ENCODE measurements at regions not wholly inside any gene's neighbourhood (a gene's known extent, or its start where the extent isn't known, plus 50 kb on each side); places are given as distances from the start of the nearest gene placed in this dataset.
A peak's percentile ranks its signal among the peaks of the same experiment; 100 is the strongest.

DNA sequence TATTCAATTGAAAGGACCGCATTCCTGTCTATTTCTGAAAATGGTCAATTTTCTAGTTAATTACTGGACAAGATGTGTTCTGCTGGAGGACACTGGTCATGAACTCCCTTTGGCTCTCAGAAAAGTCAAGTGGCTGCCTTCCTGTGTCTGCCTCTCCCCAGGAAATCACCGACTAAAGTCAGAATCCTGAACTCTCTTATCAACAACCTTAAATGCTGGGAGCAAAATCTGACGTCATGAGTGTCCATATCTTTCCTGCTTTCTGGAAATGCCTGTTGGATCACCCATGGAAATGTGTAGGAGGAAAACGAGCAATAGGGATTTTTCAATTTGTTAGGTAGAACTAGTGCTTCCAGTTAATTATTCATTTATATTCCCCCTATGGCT lies 53.5 kb upstream of the PLCB1 start:
- Histone ChIP-seq H3K27me3 (no peaks in the 10 kb centered on the region), H3K36me3 (no peaks in the 10 kb centered on the region), H3K27ac (replicated peaks in 1 of 4) (no peak overlapping the region), H3K4me3 (no peak overlapping the region), H3K9me3 (no peaks in the 10 kb centered on the region), H3K4me1 (peaks cover 0 to 40% (median 33%) of the 10 kb centered on the region in 4 donors)
- intact Hi-C loops (cut with DNase I): no loop called here
- 73% methylated on average over 4 of the region's 4 CpGs for WGBS
- DNase-seq (ENCODE audit: extremely low spot score): no peak
- TF ChIP-seq, protein P1, sequence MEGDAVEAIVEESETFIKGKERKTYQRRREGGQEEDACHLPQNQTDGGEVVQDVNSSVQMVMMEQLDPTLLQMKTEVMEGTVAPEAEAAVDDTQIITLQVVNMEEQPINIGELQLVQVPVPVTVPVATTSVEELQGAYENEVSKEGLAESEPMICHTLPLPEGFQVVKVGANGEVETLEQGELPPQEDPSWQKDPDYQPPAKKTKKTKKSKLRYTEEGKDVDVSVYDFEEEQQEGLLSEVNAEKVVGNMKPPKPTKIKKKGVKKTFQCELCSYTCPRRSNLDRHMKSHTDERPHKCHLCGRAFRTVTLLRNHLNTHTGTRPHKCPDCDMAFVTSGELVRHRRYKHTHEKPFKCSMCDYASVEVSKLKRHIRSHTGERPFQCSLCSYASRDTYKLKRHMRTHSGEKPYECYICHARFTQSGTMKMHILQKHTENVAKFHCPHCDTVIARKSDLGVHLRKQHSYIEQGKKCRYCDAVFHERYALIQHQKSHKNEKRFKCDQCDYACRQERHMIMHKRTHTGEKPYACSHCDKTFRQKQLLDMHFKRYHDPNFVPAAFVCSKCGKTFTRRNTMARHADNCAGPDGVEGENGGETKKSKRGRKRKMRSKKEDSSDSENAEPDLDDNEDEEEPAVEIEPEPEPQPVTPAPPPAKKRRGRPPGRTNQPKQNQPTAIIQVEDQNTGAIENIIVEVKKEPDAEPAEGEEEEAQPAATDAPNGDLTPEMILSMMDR (IDR thresholded peaks at IDR 0.05): no peak
- TF ChIP-seq POLR2A (IDR thresholded peaks at IDR 0.05; ENCODE audit: low read depth): no peak
- no peak for TF ChIP-seq POLR2AphosphoS5 (IDR thresholded peaks at IDR 0.05)
- TF ChIP-seq EP300 (IDR thresholded peaks at IDR 0.05): no peak

DNA sequence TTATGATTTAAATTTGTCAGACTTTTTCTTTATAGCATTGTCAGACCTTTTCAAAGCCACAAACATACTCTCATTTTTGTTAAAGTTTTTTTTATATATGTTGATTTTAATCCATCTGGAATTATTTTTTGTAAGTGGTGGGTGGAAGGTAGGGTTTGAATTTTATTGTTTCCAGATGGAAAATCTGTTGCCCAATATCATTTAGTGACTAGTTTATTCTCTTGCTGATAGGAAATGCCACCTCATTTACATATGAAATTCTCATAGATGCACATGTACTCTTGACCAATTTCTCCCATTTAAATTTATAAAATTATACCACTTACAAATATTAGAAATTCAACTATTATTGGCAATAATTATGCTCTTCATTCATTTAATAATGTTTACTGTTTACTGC lies 52.1 kb upstream of the PLCB1 start:
- H3K27me3 ChIP-seq: no peaks in the 10 kb centered on the region
- H3K4me3 ChIP-seq: no peak overlapping the region
- no peaks in the 10 kb centered on the region for H3K36me3 ChIP-seq
- DNase-seq (ENCODE audit: extremely low spot score): no peak
- H3K9me3 ChIP-seq: no peaks in the 10 kb centered on the region
- peaks cover 0 to 40% (median 32%) of the 10 kb centered on the region in 4 donors for H3K4me1 ChIP-seq
- H3K27ac ChIP-seq (replicated peaks in 1 of 4): no peak overlapping the region
- TF ChIP-seq POLR2AphosphoS5 (IDR thresholded peaks at IDR 0.05): no peak
- TF ChIP-seq, protein P1 (IDR thresholded peaks at IDR 0.05): no peak
- TF ChIP-seq EP300 (IDR thresholded peaks at IDR 0.05): no peak
- TF ChIP-seq POLR2A (IDR thresholded peaks at IDR 0.05; ENCODE audit: low read depth): no peak
- intact Hi-C loops (cut with DNase I): no loop called here

DNA sequence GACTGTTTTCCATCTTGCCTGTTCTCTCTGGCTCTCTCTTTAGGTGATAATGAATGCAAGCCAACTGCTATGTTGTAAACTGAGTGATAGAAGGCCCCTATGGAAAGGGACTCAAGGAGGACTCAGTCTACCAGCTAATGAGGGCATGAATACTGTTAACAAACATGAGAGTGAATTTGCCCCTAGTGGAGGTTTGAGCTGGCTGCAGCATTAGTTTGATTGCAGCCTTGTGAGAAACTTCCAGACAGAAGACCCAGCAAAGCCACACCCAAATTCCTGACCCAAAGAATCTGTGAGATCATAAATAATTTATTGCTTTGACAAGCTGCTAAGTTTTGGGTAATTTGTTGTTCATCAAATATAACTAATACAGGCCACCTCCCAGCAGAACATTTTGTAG lies 50.0 kb upstream of the PLCB1 start:
- intact Hi-C loops (cut with DNase I): no loop called here
- Histone ChIP-seq H3K4me3 (no peak overlapping the region), H3K4me1 (peaks cover 0 to 31% (median 19%) of the 10 kb centered on the region in 4 donors), H3K27ac (replicated peaks in 1 of 4) (peak overlapping the region in 2 of 4 donors; percentile 25 to 27), H3K9me3 (no peaks in the 10 kb centered on the region), H3K27me3 (no peaks in the 10 kb centered on the region), H3K36me3 (no peaks in the 10 kb centered on the region)
- DNase-seq (ENCODE audit: extremely low spot score): no peak
- TF ChIP-seq POLR2AphosphoS5 (IDR thresholded peaks at IDR 0.05) (no peak), EP300 (IDR thresholded peaks at IDR 0.05) (no peak)
- TF ChIP-seq, protein P1 (IDR thresholded peaks at IDR 0.05): peak in 1 of 3 experiments; percentile 37

All from esophagus muscularis mucosa (tissue), 4 donors.